SK-N-DZ (cell line): ENCODE measurements at regions not wholly inside any gene's neighbourhood (a gene's known extent, or its start where the extent isn't known, plus 50 kb on each side); places are given as distances from the start of the nearest gene placed in this dataset.

Source experiments
- DNase-seq: peaks from one replicate; pipeline ENCODE4 v3.0.0-alpha.2; 2015; ENCODE audit warnings: low spot score

GRCh38 chr22:46065691-46066454 is 84.5 kb upstream of the PPARA start:
- DNase-seq = no peak

GRCh38 chr22:46066691-46067090 is 83.6 kb upstream of the PPARA start:
- DNase-seq = no peak

GRCh38 chr22:46067159-46068111 is 82.9 kb upstream of the PPARA start:
- no peak for DNase-seq

GRCh38 chr22:46068181-46068592 is 82.1 kb upstream of the PPARA start:
- DNase-seq = no peak

- DNase-seq = no peak
Measured at GRCh38 chr22:46068593-46069491, 81.5 kb upstream of the PPARA start.

- no peak for DNase-seq
Measured at GRCh38 chr22:46069521-46070214, 80.7 kb upstream of the PPARA start.

- DNase-seq = no peak
Measured at GRCh38 chr22:46070215-46070802, 80.0 kb upstream of the PPARA start.

- DNase-seq = no peak
Measured at GRCh38 chr22:46070803-46071450, 79.4 kb upstream of the PPARA start.

GRCh38 chr22:46071451-46072109 is 78.7 kb upstream of the PPARA start:
- DNase-seq = no peak

- DNase-seq = no peak
Measured at GRCh38 chr22:46072110-46072881, 78.0 kb upstream of the PPARA start.

GRCh38 chr22:46072981-46073682 is 77.2 kb upstream of the PPARA start:
- DNase-seq = no peak

- DNase-seq = no peak
Measured at GRCh38 chr22:46073683-46074504, 76.4 kb upstream of the PPARA start.

GRCh38 chr22:46074771-46075551 is 75.4 kb upstream of the PPARA start:
- no peak for DNase-seq

- no peak for DNase-seq
Measured at GRCh38 chr22:46075764-46076531, 74.4 kb upstream of the PPARA start.

GRCh38 chr22:46076651-46077339 is 73.5 kb upstream of the PPARA start:
- DNase-seq = no peak
